Activated T-helper 2 cell treated with anti-CD3 and anti-CD28 coated beads, Interferon-gamma antibody, Interleukin-2, Interleukin-4, amounts not matched to agents 10 μg/mL and 5 μg/mL and 100 μg/mL, durations not matched to agents 14 hours and 24 hours and 36 hours (primary cell): ENCODE measurements at regions not wholly inside any gene's neighbourhood (a gene's known extent, or its start where the extent isn't known, plus 50 kb on each side); places are given as distances from the start of the nearest gene placed in this dataset.

Experiments used
- DNase-seq: peaks from one replicate; pipeline ENCODE4 v3.0.0; 2021; ENCODE audit warnings: low spot score
- H3K27ac Mint-ChIP-seq: one replicate; pipeline ENCODE4 v1.8.0; 2021; ENCODE audit warnings: mixed read lengths
- H3K27me3 Mint-ChIP-seq: one replicate; pipeline ENCODE4 v1.8.0; 2021; ENCODE audit warnings: low read depth, mixed read lengths
- H3K36me3 Mint-ChIP-seq: one replicate; pipeline ENCODE4 v1.8.0; 2021; ENCODE audit warnings: low read depth, mixed read lengths
- H3K4me1 Mint-ChIP-seq: one replicate; pipeline ENCODE4 v1.8.0; 2021; ENCODE audit warnings: low read depth, mixed read lengths
- H3K4me3 Mint-ChIP-seq: one replicate; pipeline ENCODE4 v1.8.0; 2021; ENCODE audit warnings: low read depth, mild to moderate bottlenecking, moderate library complexity, mixed read lengths
- H3K9me3 Mint-ChIP-seq: one replicate; pipeline ENCODE4 v1.8.0; 2021; ENCODE audit warnings: mixed read lengths
- intact Hi-C: fragments of 100-400 bp; cut with micrococcal nuclease; formaldehyde crosslinking; loops from one replicate; pipeline ENCODE4 v1.15.1; 2023

DNA sequence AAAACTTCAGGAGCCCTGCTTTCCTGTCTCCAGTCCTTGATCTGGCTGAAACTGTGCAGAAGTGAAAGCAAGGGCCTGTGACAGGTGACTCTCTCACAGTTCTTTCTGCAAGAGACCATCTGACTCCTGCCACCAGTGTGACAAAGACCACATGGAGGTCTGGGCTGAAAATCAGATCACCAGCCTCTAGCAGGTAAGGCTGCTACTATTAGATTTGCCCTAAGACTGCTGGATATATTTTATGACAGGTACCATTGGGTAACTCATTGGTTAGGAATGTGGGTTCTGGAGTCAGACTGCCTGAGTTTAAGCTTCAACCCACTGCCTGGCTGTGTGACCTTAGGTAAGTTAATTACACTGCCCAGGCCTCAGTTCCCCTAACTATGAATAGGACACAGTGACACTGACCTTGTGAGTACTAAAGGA is 163.3 kb upstream of the SLC7A11 start:
- DNase-seq: no peak
- intact Hi-C loops: no loop called here
- no peak overlapping the region for H3K4me3 Mint-ChIP-seq
- H3K4me1 Mint-ChIP-seq: no peaks in the 10 kb centered on the region
- H3K9me3 Mint-ChIP-seq: no peaks in the 10 kb centered on the region
- no peaks in the 10 kb centered on the region for H3K27me3 Mint-ChIP-seq
- H3K36me3 Mint-ChIP-seq: no peaks in the 10 kb centered on the region
- no peak overlapping the region for H3K27ac Mint-ChIP-seq

GRCh38 chr4:138404801-138405200 is 162.7 kb upstream of the SLC7A11 start:
- no peaks in the 10 kb centered on the region for H3K9me3 Mint-ChIP-seq
- H3K27ac Mint-ChIP-seq: no peak overlapping the region
- no peaks in the 10 kb centered on the region for H3K27me3 Mint-ChIP-seq
- no peaks in the 10 kb centered on the region for H3K36me3 Mint-ChIP-seq
- intact Hi-C loops: no loop called here
- DNase-seq: no peak
- H3K4me3 Mint-ChIP-seq: no peak overlapping the region
- no peaks in the 10 kb centered on the region for H3K4me1 Mint-ChIP-seq

GRCh38 chr4:138404251-138404650 is 162.1 kb upstream of the SLC7A11 start:
- H3K9me3 Mint-ChIP-seq: no peaks in the 10 kb centered on the region
- intact Hi-C loops: no loop called here
- no peak overlapping the region for H3K4me3 Mint-ChIP-seq

GRCh38 chr4:138401334-138401733 is 159.2 kb upstream of the SLC7A11 start:
- no peaks in the 10 kb centered on the region for H3K4me1 Mint-ChIP-seq
- no peak for DNase-seq
- no peaks in the 10 kb centered on the region for H3K36me3 Mint-ChIP-seq
- no peaks in the 10 kb centered on the region for H3K9me3 Mint-ChIP-seq
- intact Hi-C loops: no loop called here
- H3K27me3 Mint-ChIP-seq: no peaks in the 10 kb centered on the region
- no peak overlapping the region for H3K27ac Mint-ChIP-seq
- no peak overlapping the region for H3K4me3 Mint-ChIP-seq

More at GRCh38 chr4:138404251-138404650, 162.1 kb upstream of the SLC7A11 start:
- H3K27ac Mint-ChIP-seq: no peak overlapping the region
- no peak for DNase-seq
- no peaks in the 10 kb centered on the region for H3K4me1 Mint-ChIP-seq
- no peaks in the 10 kb centered on the region for H3K27me3 Mint-ChIP-seq
- H3K36me3 Mint-ChIP-seq: no peaks in the 10 kb centered on the region

- Mint-ChIP-seq H3K36me3 (no peaks in the 10 kb centered on the region), H3K27ac (no peak overlapping the region), H3K9me3 (no peaks in the 10 kb centered on the region), H3K4me3 (no peak overlapping the region), H3K27me3 (no peaks in the 10 kb centered on the region), H3K4me1 (no peaks in the 10 kb centered on the region)
- DNase-seq: no peak
- intact Hi-C loops: no loop called here
These were observed 158.4 kb upstream of the SLC7A11 start for GRCh38 chr4:138400543-138400942.

GRCh38 chr4:138400066-138400465 is 157.9 kb upstream of the SLC7A11 start:
- H3K4me1 Mint-ChIP-seq: no peaks in the 10 kb centered on the region
- no peak overlapping the region for H3K4me3 Mint-ChIP-seq
- no peak overlapping the region for H3K27ac Mint-ChIP-seq
- intact Hi-C loops: no loop called here
- H3K27me3 Mint-ChIP-seq: no peaks in the 10 kb centered on the region
- H3K36me3 Mint-ChIP-seq: no peaks in the 10 kb centered on the region
- no peak for DNase-seq
- no peaks in the 10 kb centered on the region for H3K9me3 Mint-ChIP-seq

- DNase-seq: no peak
- no peaks in the 10 kb centered on the region for H3K27me3 Mint-ChIP-seq
- H3K27ac Mint-ChIP-seq: no peak overlapping the region
- H3K4me1 Mint-ChIP-seq: no peaks in the 10 kb centered on the region
- intact Hi-C loops: no loop called here
- H3K9me3 Mint-ChIP-seq: no peaks in the 10 kb centered on the region
- H3K36me3 Mint-ChIP-seq: no peaks in the 10 kb centered on the region
- no peak overlapping the region for H3K4me3 Mint-ChIP-seq
These were observed 156.9 kb upstream of the SLC7A11 start for GRCh38 chr4:138399081-138399480.

GRCh38 chr4:138398322-138398721 is 156.2 kb upstream of the SLC7A11 start:
- H3K36me3 Mint-ChIP-seq: no peaks in the 10 kb centered on the region
- H3K4me3 Mint-ChIP-seq: no peak overlapping the region
- H3K27ac Mint-ChIP-seq: no peak overlapping the region
- intact Hi-C loops: no loop called here
- H3K9me3 Mint-ChIP-seq: no peaks in the 10 kb centered on the region
- no peak for DNase-seq
- H3K27me3 Mint-ChIP-seq: no peaks in the 10 kb centered on the region
- no peaks in the 10 kb centered on the region for H3K4me1 Mint-ChIP-seq

- intact Hi-C loops: no loop called here
- no peaks in the 10 kb centered on the region for H3K4me1 Mint-ChIP-seq
- no peaks in the 10 kb centered on the region for H3K27me3 Mint-ChIP-seq
- no peak overlapping the region for H3K4me3 Mint-ChIP-seq
- DNase-seq: no peak
- no peaks in the 10 kb centered on the region for H3K36me3 Mint-ChIP-seq
- no peak overlapping the region for H3K27ac Mint-ChIP-seq
- no peaks in the 10 kb centered on the region for H3K9me3 Mint-ChIP-seq
These were observed 151.9 kb upstream of the SLC7A11 start for GRCh38 chr4:138393886-138394610.

DNA sequence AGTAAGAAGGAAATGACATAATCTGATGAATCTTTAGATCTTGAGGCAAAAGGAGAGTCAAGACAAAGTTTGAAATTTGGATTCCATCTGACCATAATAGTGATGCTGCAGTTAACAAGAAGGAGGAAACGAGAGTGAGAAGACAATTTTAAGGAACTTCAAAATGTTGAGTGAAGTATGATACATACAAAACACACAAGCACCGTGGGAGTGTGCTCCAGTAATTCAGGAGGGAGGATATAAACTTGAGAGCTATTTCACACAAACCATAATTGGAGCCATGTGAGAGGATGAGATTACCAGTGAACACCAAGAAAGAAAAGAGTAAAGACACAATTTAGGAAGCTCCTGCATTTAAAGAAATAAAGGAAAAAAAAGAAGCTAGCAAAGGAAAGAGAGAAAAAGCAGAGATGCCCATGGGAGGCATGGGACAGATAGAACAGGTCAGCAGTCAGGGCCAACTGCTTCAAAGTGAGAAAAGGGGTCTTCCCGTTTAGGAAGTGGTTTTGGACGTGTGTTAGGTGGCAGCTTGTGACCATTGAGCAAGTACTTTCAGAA is 150.7 kb upstream of the SLC7A11 start:
- Mint-ChIP-seq H3K27ac (no peak overlapping the region), H3K36me3 (no peaks in the 10 kb centered on the region), H3K4me1 (no peaks in the 10 kb centered on the region), H3K4me3 (no peak overlapping the region), H3K27me3 (no peaks in the 10 kb centered on the region), H3K9me3 (no peaks in the 10 kb centered on the region)
- intact Hi-C loops: no loop called here
- DNase-seq: no peak

GRCh38 chr4:138389976-138390685 is 148.0 kb upstream of the SLC7A11 start:
- Mint-ChIP-seq H3K4me1 (no peaks in the 10 kb centered on the region), H3K27me3 (no peaks in the 10 kb centered on the region), H3K36me3 (no peaks in the 10 kb centered on the region), H3K9me3 (no peaks in the 10 kb centered on the region), H3K27ac (no peak overlapping the region), H3K4me3 (no peak overlapping the region)
- intact Hi-C loops: no loop called here
- DNase-seq: no peak

- DNase-seq: no peak
- Mint-ChIP-seq H3K9me3 (peaks cover 4% of the 10 kb centered on the region), H3K36me3 (no peaks in the 10 kb centered on the region), H3K27ac (no peak overlapping the region), H3K4me1 (no peaks in the 10 kb centered on the region), H3K27me3 (no peaks in the 10 kb centered on the region), H3K4me3 (no peak overlapping the region)
- intact Hi-C loops: no loop called here
These were observed 132.8 kb upstream of the SLC7A11 start for GRCh38 chr4:138374947-138375346.

DNA sequence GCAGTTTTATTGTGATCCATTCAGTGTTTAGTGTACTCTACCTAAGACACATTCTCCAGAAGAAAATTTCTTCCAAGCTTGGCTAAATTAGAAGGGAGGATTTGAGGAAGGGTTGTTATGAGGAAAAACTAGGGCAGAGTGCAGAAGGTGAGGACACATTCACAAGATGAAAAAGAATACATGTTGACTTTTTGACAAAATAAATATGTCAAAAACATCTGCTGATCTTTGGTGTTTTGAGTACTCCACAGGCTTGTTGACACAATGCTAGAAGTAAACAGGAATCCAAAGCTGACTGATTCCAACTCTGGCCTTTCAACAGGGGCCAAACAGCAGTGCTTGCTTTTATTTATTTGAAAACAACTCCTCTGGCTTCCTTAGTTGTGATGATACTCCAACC is 125.8 kb upstream of the SLC7A11 start:
- Mint-ChIP-seq H3K27me3 (no peaks in the 10 kb centered on the region), H3K9me3 (no peaks in the 10 kb centered on the region), H3K27ac (no peak overlapping the region), H3K4me3 (no peak overlapping the region), H3K36me3 (no peaks in the 10 kb centered on the region), H3K4me1 (no peaks in the 10 kb centered on the region)
- intact Hi-C loops: no loop called here
- DNase-seq: no peak
